ENCODE measurements at regions not wholly inside any gene's neighbourhood (a gene's known extent, or its start where the extent isn't known, plus 50 kb on each side); places are given as distances from the start of the nearest gene placed in this dataset.

- no peaks in the 10 kb centered on the region for H3K36me3 ChIP-seq (ENCODE audit: control insufficient read depth in 2 of 2, insufficient read depth in 1 of 2, low read length in 2 of 2)
- TF ChIP-seq, protein P1, sequence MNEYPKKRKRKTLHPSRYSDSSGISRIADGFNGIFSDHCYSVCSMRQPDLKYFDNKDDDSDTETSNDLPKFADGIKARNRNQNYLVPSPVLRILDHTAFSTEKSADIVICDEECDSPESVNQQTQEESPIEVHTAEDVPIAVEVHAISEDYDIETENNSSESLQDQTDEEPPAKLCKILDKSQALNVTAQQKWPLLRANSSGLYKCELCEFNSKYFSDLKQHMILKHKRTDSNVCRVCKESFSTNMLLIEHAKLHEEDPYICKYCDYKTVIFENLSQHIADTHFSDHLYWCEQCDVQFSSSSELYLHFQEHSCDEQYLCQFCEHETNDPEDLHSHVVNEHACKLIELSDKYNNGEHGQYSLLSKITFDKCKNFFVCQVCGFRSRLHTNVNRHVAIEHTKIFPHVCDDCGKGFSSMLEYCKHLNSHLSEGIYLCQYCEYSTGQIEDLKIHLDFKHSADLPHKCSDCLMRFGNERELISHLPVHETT (tag by site-specific recombination; IDR thresholded peaks at IDR 0.05): no peak
- TF ChIP-seq ZNF10 (tag by site-specific recombination; IDR thresholded peaks at IDR 0.05) (no peak), ZNF610 (tag by site-specific recombination; IDR thresholded peaks at IDR 0.05; ENCODE audit: borderline replicate concordance) (no peak), ZNF140 (tag by site-specific recombination; IDR thresholded peaks at IDR 0.05) (no peak), ZNF274 (IDR thresholded peaks at IDR 0.05; ENCODE audit: low read length) (no peak), ZNF274 (tag by site-specific recombination; IDR thresholded peaks at IDR 0.05; ENCODE audit: borderline replicate concordance) (no peak), WT1 (tag by site-specific recombination; IDR thresholded peaks at IDR 0.05) (no peak)
- TF ChIP-seq, protein P2, sequence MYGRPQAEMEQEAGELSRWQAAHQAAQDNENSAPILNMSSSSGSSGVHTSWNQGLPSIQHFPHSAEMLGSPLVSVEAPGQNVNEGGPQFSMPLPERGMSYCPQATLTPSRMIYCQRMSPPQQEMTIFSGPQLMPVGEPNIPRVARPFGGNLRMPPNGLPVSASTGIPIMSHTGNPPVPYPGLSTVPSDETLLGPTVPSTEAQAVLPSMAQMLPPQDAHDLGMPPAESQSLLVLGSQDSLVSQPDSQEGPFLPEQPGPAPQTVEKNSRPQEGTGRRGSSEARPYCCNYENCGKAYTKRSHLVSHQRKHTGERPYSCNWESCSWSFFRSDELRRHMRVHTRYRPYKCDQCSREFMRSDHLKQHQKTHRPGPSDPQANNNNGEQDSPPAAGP (tag by site-specific recombination; IDR thresholded peaks at IDR 0.05): no peak
- H3K4me3 ChIP-seq (ENCODE audit: low read depth, low read length): no peak overlapping the region
- no peak overlapping the region for H3K27ac ChIP-seq (ENCODE audit: extremely low read depth, low read depth, low read length)
- H3K4me1 ChIP-seq (ENCODE audit: control insufficient read depth, insufficient read depth, low read length): peaks cover 3% of the 10 kb centered on the region; the same call in 1 of the 2 replicates
- POLR2A ChIA-PET: no interaction called here
- no peaks in the 10 kb centered on the region for H3K9me3 ChIP-seq (ENCODE audit: control insufficient read depth, insufficient read depth, low read depth, low read length)
- CTCF ChIA-PET: no interaction called here
These were observed 60.6 kb upstream of the ABCA1 start for GRCh38 chr9:104988539-104988938.

DNA sequence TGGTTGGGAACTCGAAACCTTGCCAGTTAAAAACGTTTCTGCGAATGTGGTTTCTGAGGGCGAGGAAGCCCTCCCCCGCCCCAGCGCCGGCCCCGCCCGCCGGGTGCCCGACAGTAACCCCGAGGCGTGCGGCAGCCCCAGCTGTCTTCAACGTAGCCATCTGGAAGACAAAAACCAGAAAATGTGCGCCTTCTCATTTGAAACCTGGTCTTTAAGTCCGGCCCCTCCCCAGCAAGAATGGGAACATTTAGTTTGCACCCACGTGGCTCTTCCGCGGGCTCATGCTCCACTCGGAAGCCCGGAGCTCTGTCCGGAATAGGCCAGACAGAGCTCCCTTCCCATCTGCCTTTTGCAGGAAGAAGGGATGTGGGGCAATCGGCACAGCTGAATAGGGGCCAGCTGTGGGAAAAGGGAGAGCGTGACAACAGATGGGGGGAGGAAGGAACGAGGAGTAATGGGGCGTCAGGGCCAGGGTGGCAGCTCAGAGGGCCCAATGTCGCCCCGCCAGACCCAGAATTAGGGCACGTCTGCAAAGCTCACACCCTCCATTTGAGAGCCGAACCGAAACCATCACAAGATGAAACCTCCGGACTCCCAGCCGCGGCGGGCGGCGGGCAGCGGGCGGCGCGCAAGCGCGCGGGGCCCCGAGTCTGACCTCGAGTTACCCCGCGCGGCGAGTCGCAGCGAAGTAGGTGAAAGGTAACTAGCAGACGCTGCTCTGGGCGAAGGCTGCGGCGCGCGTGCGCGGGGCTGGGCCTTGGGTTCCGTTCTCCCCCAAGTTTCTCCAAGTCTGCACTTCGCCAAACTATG lies 63.4 kb upstream of the ABCA1 start:
- no peaks in the 10 kb centered on the region for H3K9me3 ChIP-seq (ENCODE audit: control insufficient read depth, insufficient read depth, low read depth, low read length)
- H3K4me3 ChIP-seq (ENCODE audit: low read depth, low read length): peak overlapping the region; percentile 57
- CTCF ChIA-PET: interaction anchor here (0.9 kb wide), 1 partner anchor 65 kb away, joined by 4 read pairs; no protein-coding TSS in a partner anchor
- peaks cover 3% of the 10 kb centered on the region; the same call in 1 of the 2 replicates for H3K4me1 ChIP-seq (ENCODE audit: control insufficient read depth, insufficient read depth, low read length)
- H3K27ac ChIP-seq (ENCODE audit: extremely low read depth, low read depth, low read length): peak overlapping the region; percentile 68
- POLR2A ChIA-PET: interaction anchor here (0.6 to 1.0 kb wide), 4 partner anchors 10 to 253 kb away, joined by 3 to 5 read pairs (median 4); partner anchors contain the start of gene SLC44A1
- H3K36me3 ChIP-seq (ENCODE audit: control insufficient read depth in 2 of 2, insufficient read depth in 1 of 2, low read length in 2 of 2): no peaks in the 10 kb centered on the region
- TF ChIP-seq ZXDB (tag by site-specific recombination; IDR thresholded peaks at IDR 0.05) (peak; percentile 52; the same call in 1 of the 2 replicates), ZNF341 (tag by site-specific recombination; IDR thresholded peaks at IDR 0.05; ENCODE audit: low read depth) (peak; percentile 68), ZFHX2 (tag by site-specific recombination; conservative IDR thresholded peaks at IDR 0.05) (peak; percentile 29), WT1 (tag by site-specific recombination; IDR thresholded peaks at IDR 0.05) (no peak), IKZF3 (tag by site-specific recombination; IDR thresholded peaks at IDR 0.05) (peak; percentile 55; the same call in 1 of the 2 replicates), ZNF221 (tag by site-specific recombination; IDR thresholded peaks at IDR 0.05; ENCODE audit: borderline replicate concordance) (no peak), ZBTB17 (tag by site-specific recombination; IDR thresholded peaks at IDR 0.05) (peak; percentile 74), ZSCAN30 (tag by site-specific recombination; IDR thresholded peaks at IDR 0.05) (no peak), ZNF366 (tag by site-specific recombination; conservative IDR thresholded peaks at IDR 0.05) (peak; percentile 77), ZNF777 (tag by site-specific recombination; IDR thresholded peaks at IDR 0.05; ENCODE audit: borderline replicate concordance) (no peak), ZNF76 (tag by site-specific recombination; IDR thresholded peaks at IDR 0.05; ENCODE audit: borderline replicate concordance, low read depth) (peak; percentile 64; the same call in 1 of the 2 replicates), ZNF335 (tag by site-specific recombination; conservative IDR thresholded peaks at IDR 0.05) (peak; percentile 86), SALL2 (tag by site-specific recombination; IDR thresholded peaks at IDR 0.05; ENCODE audit: borderline replicate concordance) (no peak), YY1 (tag by site-specific recombination; IDR thresholded peaks at IDR 0.05) (peak; percentile 50; the same call in 1 of the 2 replicates), BCL11A (tag by site-specific recombination; IDR thresholded peaks at IDR 0.05; ENCODE audit: low read depth) (no peak), ZNF473 (tag by site-specific recombination; IDR thresholded peaks at IDR 0.05) (no peak), ZBTB20 (tag by site-specific recombination; IDR thresholded peaks at IDR 0.05) (peak; percentile 50; the same call in 1 of the 2 replicates), ZNF513 (tag by site-specific recombination; IDR thresholded peaks at IDR 0.05) (no peak), KLF8 (tag by site-specific recombination; IDR thresholded peaks at IDR 0.05) (0 out of 2 replicates have a peak, but pooled peaks have one; percentile 18), ZNF514 (tag by site-specific recombination; IDR thresholded peaks at IDR 0.05) (no peak), ZBTB48 (tag by site-specific recombination; IDR thresholded peaks at IDR 0.05) (peak; percentile 88), SP7 (tag by site-specific recombination; IDR thresholded peaks at IDR 0.05) (peak; percentile 34; the same call in 1 of the 2 replicates)
- TF ChIP-seq, protein P3, sequence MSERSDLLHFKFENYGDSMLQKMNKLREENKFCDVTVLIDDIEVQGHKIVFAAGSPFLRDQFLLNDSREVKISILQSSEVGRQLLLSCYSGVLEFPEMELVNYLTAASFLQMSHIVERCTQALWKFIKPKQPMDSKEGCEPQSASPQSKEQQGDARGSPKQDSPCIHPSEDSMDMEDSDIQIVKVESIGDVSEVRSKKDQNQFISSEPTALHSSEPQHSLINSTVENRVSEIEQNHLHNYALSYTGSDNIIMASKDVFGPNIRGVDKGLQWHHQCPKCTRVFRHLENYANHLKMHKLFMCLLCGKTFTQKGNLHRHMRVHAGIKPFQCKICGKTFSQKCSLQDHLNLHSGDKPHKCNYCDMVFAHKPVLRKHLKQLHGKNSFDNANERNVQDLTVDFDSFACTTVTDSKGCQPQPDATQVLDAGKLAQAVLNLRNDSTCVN (tag by site-specific recombination; optimal IDR thresholded peaks at IDR 0.05): peak; percentile 62
